ENCODE measurements at regions not wholly inside any gene's neighbourhood (a gene's known extent, or its start where the extent isn't known, plus 50 kb on each side); places are given as distances from the start of the nearest gene placed in this dataset.

GRCh38 chr2:34892766-34893165 is 1293.7 kb upstream of the FAM98A start:
- no peak for TF ChIP-seq CTCF (conservative IDR thresholded peaks at IDR 0.05; ENCODE audit: low read depth, low read length)
- no peak for DNase-seq (ENCODE audit: low read depth)
- H3K4me3 ChIP-seq (ENCODE audit: low read depth, low read length) = no peak overlapping the region

DNA sequence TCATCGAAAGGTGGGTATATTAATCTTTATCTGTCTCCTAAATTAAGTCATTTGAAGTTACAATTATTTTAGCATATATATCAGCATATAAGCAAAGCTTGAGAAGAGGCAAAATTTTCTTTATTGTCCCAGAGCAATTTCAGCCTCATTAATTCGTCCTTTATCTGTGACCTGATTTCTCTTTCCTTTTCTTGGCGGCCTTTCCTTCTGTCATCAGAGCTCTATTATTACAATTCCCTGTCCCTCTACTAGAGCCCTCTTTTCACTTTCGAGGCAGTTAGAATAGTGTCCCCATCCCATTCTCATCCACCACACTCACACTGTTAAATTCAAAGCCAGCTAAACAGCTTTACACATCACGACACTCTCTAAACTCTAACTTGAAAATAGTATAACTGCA is 1293.2 kb upstream of the FAM98A start:
- H3K4me3 ChIP-seq (ENCODE audit: low read depth, low read length) = no peak overlapping the region
- no peak for DNase-seq (ENCODE audit: low read depth)
- no peak for TF ChIP-seq CTCF (conservative IDR thresholded peaks at IDR 0.05; ENCODE audit: low read depth, low read length)

- no peak overlapping the region for H3K4me3 ChIP-seq (ENCODE audit: low read depth, low read length)
- no peak for TF ChIP-seq CTCF (conservative IDR thresholded peaks at IDR 0.05; ENCODE audit: low read depth, low read length)
- no peak for DNase-seq (ENCODE audit: low read depth)
Measured at GRCh38 chr2:34875091-34875745, 1276.1 kb upstream of the FAM98A start.

DNA sequence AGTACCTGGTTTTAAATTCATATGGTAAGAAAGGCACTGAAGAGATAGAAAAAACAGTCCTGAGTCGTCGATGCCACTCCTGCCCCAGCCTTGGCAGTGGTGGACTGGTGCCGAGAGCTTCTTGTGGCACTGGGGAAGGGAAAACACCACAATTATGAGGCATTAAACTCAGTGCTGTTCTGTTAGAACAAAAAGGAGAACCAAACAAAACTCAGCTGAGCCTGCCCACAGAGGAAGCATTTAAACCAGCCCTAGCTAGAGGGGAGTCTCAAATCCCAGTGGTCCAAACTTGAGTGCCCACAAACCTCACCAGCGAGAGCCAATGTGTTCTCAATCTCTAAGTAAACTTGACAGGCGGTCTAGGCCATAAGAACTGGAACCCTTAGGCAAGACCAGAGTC is 1254.5 kb upstream of the FAM98A start:
- no peak for TF ChIP-seq CTCF (conservative IDR thresholded peaks at IDR 0.05; ENCODE audit: low read depth, low read length)
- no peak overlapping the region for H3K4me3 ChIP-seq (ENCODE audit: low read depth, low read length)
- no peak for DNase-seq (ENCODE audit: low read depth)

- H3K4me3 ChIP-seq (ENCODE audit: low read depth, low read length) = no peak overlapping the region
- no peak for TF ChIP-seq CTCF (conservative IDR thresholded peaks at IDR 0.05; ENCODE audit: low read depth, low read length)
- no peak for DNase-seq (ENCODE audit: low read depth)
Measured at GRCh38 chr2:34851804-34852203, 1252.7 kb upstream of the FAM98A start.

GRCh38 chr2:34849827-34850226 is 1250.7 kb upstream of the FAM98A start:
- DNase-seq (ENCODE audit: low read depth) = no peak
- no peak for TF ChIP-seq CTCF (conservative IDR thresholded peaks at IDR 0.05; ENCODE audit: low read depth, low read length)
- no peak overlapping the region for H3K4me3 ChIP-seq (ENCODE audit: low read depth, low read length)

GRCh38 chr2:34848691-34849090 is 1249.6 kb upstream of the FAM98A start:
- no peak overlapping the region for H3K4me3 ChIP-seq (ENCODE audit: low read depth, low read length)
- no peak for DNase-seq (ENCODE audit: low read depth)
- TF ChIP-seq CTCF (conservative IDR thresholded peaks at IDR 0.05; ENCODE audit: low read depth, low read length) = no peak
